AG08395 (cell line): ENCODE measurements at regions not wholly inside any gene's neighbourhood (a gene's known extent, or its start where the extent isn't known, plus 50 kb on each side); places are given as distances from the start of the nearest gene placed in this dataset.

ENCODE experiments used
- DNase-seq: peaks from one replicate; pipeline ENCODE4 v3.0.0; 2012; ENCODE audit warnings: mixed read lengths, low spot score

- no peak for DNase-seq
These were observed 749.6 kb downstream of the SLC16A7 start for GRCh38 chr12:60345442-60345841.

- no peak for DNase-seq
These were observed 753.6 kb downstream of the SLC16A7 start for GRCh38 chr12:60349232-60349978.

GRCh38 chr12:60387356-60387755 is 791.5 kb downstream of the SLC16A7 start:
- DNase-seq, result no peak

- no peak for DNase-seq
These were observed 795.2 kb downstream of the SLC16A7 start for GRCh38 chr12:60391051-60391450.

- no peak for DNase-seq
These were observed 796.0 kb downstream of the SLC16A7 start for GRCh38 chr12:60391791-60392190.

- DNase-seq, result no peak
These were observed 797.3 kb downstream of the SLC16A7 start for GRCh38 chr12:60393093-60393492.

- peak; percentile 3 for DNase-seq
These were observed 798.8 kb downstream of the SLC16A7 start for GRCh38 chr12:60394665-60395064.

- no peak for DNase-seq
These were observed 802.7 kb downstream of the SLC16A7 start for GRCh38 chr12:60398547-60398946.

- DNase-seq, result no peak
These were observed 803.2 kb downstream of the SLC16A7 start for GRCh38 chr12:60399064-60399463.

GRCh38 chr12:60402996-60403395 is 807.2 kb downstream of the SLC16A7 start:
- DNase-seq, result no peak

- DNase-seq, result no peak
These were observed 819.5 kb downstream of the SLC16A7 start for GRCh38 chr12:60415351-60415750.

- DNase-seq, result no peak
These were observed 824.2 kb downstream of the SLC16A7 start for GRCh38 chr12:60419986-60420385.

GRCh38 chr12:60421741-60422140 is 825.9 kb downstream of the SLC16A7 start:
- DNase-seq, result no peak

GRCh38 chr12:60437297-60437696 is 841.5 kb downstream of the SLC16A7 start:
- DNase-seq, result no peak

GRCh38 chr12:60441577-60441976 is 845.7 kb downstream of the SLC16A7 start:
- DNase-seq, result no peak

- DNase-seq, result no peak
These were observed 855.6 kb downstream of the SLC16A7 start for GRCh38 chr12:60451457-60451856.

GRCh38 chr12:60465060-60465459 is 869.2 kb downstream of the SLC16A7 start:
- no peak for DNase-seq

- DNase-seq, result no peak
These were observed 872.7 kb downstream of the SLC16A7 start for GRCh38 chr12:60468546-60468945.

- DNase-seq, result no peak
These were observed 880.0 kb downstream of the SLC16A7 start for GRCh38 chr12:60475825-60476224.

GRCh38 chr12:60487284-60487683 is 891.5 kb downstream of the SLC16A7 start:
- no peak for DNase-seq

GRCh38 chr12:60489071-60489470 is 893.2 kb downstream of the SLC16A7 start:
- DNase-seq, result no peak

GRCh38 chr12:60494244-60494643 is 898.4 kb downstream of the SLC16A7 start:
- peak; percentile 55 for DNase-seq

GRCh38 chr12:60498656-60499055 is 902.8 kb downstream of the SLC16A7 start:
- no peak for DNase-seq

- peak; percentile 1 for DNase-seq
These were observed 905.4 kb downstream of the SLC16A7 start for GRCh38 chr12:60501124-60501729.
